Activated CD8-positive, alpha-beta memory T cell treated with anti-CD3 and anti-CD28 coated beads, Interleukin-2, amount 50 U/mL, for 4 hours (primary cell): ENCODE measurements at regions not wholly inside any gene's neighbourhood (a gene's known extent, or its start where the extent isn't known, plus 50 kb on each side); places are given as distances from the start of the nearest gene placed in this dataset.
"Not testable (repeated sequence)": the region's sequence is repeated elsewhere in the genome, so short reads cannot be mapped to it uniquely, and the experiment has no call there.

ENCODE experiments used
- DNase-seq: peaks from one replicate; pipeline ENCODE4 v3.0.0-alpha.2; 2020

DNA sequence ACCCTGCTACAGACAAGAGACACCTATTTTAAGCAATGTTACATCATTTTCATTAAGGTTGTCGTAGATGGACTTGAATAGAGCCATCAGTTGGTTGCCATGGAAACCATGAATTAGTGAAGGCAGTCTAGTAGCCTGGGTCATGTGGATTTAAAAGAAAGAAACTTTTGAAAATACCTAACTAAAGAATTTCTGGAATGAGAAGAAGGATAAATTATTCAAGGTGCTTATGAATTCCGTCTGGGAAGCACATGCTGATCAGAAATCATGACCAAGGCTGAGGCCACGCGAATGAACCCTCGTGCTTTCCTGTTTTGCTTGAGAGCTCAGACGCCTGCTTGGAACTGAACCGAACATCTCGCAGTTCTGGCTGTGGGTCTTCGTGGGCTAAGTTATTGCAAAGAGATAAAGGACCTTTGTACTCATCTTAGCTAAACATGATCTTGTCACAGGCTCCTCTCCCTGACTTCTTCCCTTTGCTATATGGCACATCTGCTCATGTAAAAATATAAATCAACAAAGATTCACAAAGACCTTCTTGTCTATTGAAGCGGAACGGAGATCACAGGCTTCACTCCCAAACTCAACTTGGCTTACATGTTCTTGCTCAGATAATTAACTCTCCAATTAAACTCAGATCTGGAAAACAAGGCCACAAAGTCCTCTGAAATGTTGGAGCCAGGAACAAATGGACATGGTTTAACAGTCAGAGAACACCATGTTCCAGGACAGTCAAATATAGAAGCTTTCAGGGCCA lies 140.2 kb downstream of the NUFIP1 start:
- no peak for DNase-seq

DNA sequence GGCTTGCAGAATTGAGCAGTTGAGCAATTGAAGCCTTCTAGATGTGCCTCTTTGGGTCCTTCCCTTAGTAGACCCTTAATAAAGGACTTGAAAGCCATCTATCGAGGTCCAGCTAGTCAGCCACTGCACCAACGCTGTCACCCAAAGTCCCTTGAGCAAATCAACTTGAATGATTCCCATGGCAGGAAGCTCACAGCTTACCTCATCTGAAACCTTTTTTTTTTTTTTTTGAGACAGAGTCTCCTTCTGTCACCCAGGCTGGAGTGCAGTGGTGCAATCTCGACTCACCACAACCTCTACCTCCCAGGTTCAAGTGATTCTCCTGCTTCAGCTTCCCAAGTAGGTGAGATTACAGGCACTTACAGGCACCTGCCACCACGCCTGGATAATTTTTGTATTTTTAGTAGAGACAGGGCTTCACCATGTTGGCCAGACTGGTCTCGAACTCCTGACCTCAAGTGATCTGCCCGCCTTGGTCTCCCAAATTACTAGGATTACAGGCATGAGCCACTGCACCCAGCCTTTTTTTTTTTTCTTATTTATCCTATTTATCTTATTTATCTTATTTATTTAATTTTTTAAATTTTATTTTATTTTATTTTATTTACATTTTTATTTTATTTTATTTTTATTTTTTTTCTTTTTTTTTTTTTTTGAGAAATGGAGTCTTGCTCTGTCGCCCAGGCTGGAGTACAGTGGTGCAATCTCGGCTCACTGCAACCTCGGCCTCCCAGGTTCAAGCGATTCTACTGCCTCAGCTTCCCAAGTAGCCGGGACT lies 143.8 kb downstream of the NUFIP1 start:
- DNase-seq, result not testable (repeated sequence)

GRCh38 chr13:44844786-44845185 lies 144.5 kb downstream of the NUFIP1 start:
- DNase-seq, result no peak

GRCh38 chr13:44843403-44843802 lies 145.9 kb downstream of the NUFIP1 start:
- no peak for DNase-seq

DNA sequence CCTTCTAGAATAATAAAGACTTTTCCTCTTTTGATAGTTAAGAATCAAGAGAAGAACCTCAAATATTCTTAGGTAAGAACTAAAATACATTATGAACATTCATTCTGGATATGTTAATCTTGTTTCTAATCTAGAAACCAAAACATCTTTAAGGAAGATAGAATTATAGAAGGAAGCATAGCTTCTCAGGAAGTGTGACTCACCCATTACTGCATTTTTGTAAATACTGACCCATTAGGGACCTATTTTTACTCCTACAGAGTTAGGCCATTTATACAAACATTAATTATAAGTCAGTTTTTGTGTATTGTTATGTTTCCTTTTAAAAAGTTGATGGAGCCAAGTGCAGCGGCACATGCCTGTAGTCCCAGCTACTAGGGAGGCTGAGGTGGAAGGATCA lies 147.1 kb downstream of the NUFIP1 start:
- no peak for DNase-seq

DNA sequence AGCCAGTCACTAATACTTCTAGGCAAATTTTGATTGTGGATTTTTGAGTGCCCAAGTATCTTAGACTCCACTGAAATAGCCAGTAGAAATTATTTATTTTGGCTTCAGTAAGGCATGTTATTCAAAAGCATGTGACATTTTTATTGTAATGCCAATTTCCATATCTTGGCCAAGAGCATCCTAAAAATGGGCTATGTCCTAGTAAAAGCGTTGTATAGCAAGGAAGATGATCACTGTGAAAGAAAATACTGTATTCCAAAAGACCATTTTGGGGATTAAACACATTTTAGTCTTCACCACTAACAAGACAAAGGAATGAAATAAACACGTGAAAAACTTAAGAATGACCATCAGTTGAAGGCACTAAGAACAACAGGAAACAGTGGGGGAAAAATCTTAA lies 149.1 kb downstream of the NUFIP1 start:
- no peak for DNase-seq

DNA sequence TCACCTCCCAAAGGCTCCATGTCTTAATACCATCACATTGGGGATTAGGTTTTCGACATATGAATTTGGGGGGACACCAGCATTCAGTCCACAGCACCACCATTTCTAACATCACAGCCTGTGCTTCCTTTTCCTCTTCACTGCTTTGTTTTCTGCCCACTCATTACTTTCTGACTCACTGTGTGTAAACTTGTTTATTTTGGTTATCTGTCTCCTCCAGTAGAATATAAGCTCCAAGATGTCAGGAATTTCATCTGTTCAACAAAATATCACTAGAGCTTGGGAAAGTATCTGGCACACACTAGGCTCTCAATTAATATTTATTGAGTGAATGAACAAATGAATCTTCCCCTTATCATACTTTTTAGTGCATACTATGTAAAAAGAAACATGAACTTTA lies 152.0 kb downstream of the NUFIP1 start:
- DNase-seq, result no peak

DNA sequence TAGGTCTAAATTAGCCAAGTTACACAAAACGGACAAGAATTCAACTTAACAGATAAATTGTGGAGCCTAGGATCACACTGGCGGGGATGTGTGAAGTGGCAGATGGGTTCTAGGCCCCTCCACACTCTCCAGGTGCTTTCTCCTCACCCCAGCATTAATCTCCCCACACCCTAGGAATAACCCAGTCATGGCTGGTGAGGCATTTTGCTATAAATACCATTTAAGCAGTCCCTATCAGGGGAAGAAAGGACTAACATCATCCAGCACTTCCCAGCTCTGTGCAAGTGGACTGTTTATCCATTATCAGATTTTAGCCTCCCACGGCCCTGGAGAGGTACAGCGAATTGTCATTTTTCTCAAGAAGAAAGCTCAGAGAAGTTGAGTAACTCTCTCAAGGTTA lies 154.9 kb downstream of the NUFIP1 start:
- no peak for DNase-seq

DNA sequence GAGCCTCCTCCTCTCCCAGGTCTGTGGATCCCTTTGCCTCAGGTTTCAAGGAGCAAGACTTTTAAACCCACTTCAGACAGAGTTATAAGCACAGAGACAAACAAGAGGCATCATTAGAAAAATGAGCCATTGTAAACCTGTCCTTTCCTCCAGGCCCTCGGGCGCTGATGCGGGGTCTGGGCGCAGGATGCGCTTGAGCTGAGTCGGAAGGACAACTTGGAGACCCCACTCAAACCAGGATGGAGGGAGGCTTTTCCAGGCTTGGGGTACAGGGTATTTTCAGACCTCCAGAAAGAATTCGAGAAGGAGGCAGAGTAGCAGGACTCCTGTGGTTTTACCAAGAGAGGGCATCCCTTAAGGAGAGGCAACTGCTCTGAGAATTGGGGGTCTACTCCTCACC lies 155.6 kb downstream of the NUFIP1 start:
- DNase-seq, result no peak

- no peak for DNase-seq
Measured at GRCh38 chr13:44833139-44833538, 156.1 kb downstream of the NUFIP1 start.

DNA sequence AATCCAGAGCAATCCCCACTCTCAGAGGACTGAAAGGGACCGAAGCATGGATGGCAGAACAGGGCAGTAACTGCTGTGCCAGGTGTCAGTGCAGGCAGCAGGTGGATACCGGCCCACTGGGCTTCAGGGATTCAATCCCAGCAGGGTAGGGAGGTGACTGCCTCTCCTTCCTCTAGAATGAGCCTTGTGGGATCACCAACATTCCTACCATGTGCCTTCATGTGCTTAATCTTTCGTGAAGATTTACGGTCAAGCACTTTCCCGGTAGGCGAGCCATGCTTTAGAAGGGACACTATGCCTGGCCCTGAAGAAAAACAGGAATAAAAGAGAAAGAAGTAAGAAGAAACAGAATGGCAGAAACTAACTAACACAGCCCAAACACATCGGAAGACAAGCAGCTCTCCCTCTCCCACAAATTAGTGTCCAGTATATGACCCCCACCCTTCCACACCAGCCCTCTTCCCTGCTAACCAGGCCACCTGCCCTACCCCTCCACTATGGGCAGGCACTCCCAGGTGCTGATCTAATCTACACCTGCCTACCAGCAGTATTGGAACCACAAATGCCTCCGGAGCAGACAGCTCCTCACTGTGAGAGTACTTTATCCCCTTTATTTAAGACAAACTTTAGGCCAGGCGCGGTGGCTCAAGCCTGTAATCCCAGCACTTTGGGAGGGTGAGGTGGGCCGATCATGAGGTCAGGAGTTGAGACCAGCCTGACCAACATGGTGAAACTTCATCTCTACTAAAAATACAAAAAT lies 162.5 kb downstream of the NUFIP1 start:
- DNase-seq, result no peak

DNA sequence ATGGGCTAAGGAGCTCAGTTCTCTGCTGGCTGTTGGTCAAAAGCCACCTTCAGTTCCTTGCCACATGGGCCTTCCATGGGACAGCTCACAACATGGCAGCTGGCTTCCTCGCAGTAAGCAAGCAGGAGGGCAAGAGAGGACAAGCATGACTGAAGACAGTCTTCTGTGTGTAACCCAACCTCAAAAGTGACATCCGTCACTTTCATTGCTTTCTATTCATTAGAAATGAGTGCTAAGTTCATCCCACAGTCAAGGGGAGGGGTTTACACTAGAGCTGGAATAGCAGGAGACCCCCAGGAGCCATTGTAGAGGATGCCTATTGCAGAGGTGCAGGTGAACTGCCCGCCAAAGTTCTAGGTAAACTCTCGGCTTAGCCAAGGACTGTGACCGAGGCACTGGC lies 163.3 kb downstream of the NUFIP1 start:
- DNase-seq, result no peak

GRCh38 chr13:44823555-44823954 lies 165.7 kb downstream of the NUFIP1 start:
- not testable (repeated sequence) for DNase-seq

DNA sequence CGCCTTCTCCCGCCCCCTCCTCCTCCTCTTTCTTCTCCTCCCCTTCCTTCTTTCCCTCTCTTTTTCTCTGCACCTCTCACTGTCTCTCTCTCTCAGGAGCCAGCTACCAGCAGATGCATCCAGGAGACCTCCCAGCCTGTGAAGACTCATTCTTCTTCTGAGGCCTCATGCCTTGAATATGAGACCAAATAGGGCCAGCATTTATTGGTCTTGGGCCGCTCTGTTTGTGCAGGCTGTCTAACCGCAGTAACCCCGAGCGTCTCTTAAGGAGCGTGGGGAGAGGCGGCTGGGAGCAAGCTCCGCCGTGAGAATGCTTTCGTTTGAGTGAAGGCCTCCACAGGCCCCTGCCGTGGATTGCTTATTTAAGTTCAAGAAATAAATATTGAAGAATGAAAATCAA lies 167.0 kb downstream of the NUFIP1 start:
- no peak for DNase-seq

- no peak for DNase-seq
Measured at GRCh38 chr13:44819772-44820171, 169.5 kb downstream of the NUFIP1 start.

GRCh38 chr13:44819245-44819644 lies 170.0 kb downstream of the NUFIP1 start:
- DNase-seq, result no peak

DNA sequence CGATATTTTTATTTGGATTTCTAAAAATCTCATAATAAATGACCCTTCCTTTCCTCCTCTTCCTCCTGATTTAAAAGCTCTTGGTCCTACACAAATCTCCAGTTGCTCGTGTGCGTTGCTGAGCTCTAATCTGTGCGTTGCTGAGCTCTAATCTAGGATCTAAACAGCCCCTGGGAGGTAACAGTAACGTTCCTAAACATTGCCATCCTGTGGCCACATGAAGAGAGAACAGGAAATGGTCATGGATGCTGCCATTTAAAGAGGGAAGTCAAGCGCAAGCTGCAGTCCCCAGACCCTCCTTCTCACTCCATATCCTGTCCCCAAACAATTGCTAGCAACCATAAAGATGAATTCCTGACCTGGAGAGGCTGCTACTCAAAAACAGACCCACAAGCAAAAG lies 170.8 kb downstream of the NUFIP1 start:
- DNase-seq, result no peak

GRCh38 chr13:44818016-44818415 lies 171.3 kb downstream of the NUFIP1 start:
- no peak for DNase-seq

GRCh38 chr13:44817131-44817671 lies 172.1 kb downstream of the NUFIP1 start:
- no peak for DNase-seq

- no peak for DNase-seq
Measured at GRCh38 chr13:44816701-44817100, 172.6 kb downstream of the NUFIP1 start.

- DNase-seq, result no peak
Measured at GRCh38 chr13:44815623-44816022, 173.6 kb downstream of the NUFIP1 start.

- DNase-seq, result no peak
Measured at GRCh38 chr13:44814836-44815235, 174.4 kb downstream of the NUFIP1 start.

GRCh38 chr13:44814161-44814560 lies 175.1 kb downstream of the NUFIP1 start:
- no peak for DNase-seq
